ENCODE measurements at regions not wholly inside any gene's neighbourhood (a gene's known extent, or its start where the extent isn't known, plus 50 kb on each side); places are given as distances from the start of the nearest gene placed in this dataset.

GRCh38 chr21:27108228-27108627 lies 141.3 kb upstream of the ADAMTS5 start:
- H3K4me3 ChIP-seq = no peak overlapping the region
- DNase-seq (no peak), ATAC-seq (no peak)
- WGBS, 3 donors = 35 to 51% (median 45%) methylated on average over 1 of the region's 1 CpG
- no peaks in the 10 kb centered on the region for H3K9me3 ChIP-seq
- intact Hi-C loops (cut with DNase I) = no loop called here
- peaks cover 7% of the 10 kb centered on the region for H3K4me1 ChIP-seq
- H3K27me3 ChIP-seq (ENCODE audit: insufficient read depth in 3 of 3, low read length in 2 of 3) = no peaks in the 10 kb centered on the region
- H3K36me3 ChIP-seq (ENCODE audit: insufficient read depth in 1 of 2, low read depth in 1 of 2) = no peaks in the 10 kb centered on the region
- no peak for TF ChIP-seq CTCF (IDR thresholded peaks at IDR 0.05)
- H3K27ac ChIP-seq = no peak overlapping the region

GRCh38 chr21:27104846-27105431 lies 138.1 kb upstream of the ADAMTS5 start:
- peak in 1 of 4 donors; percentile 27 for ATAC-seq
- no peak for DNase-seq
- no peak for TF ChIP-seq CTCF (IDR thresholded peaks at IDR 0.05)
- H3K4me3 ChIP-seq = no peak overlapping the region
- no peak overlapping the region for H3K27ac ChIP-seq
- peaks cover 7% of the 10 kb centered on the region for H3K4me1 ChIP-seq
- 25 to 27% (median 26%) methylated on average over 5 of the region's 5 CpGs for WGBS, 3 donors
- H3K27me3 ChIP-seq (ENCODE audit: insufficient read depth in 3 of 3, low read length in 2 of 3) = no peaks in the 10 kb centered on the region
- no peaks in the 10 kb centered on the region for H3K9me3 ChIP-seq
- intact Hi-C loops (cut with DNase I) = no loop called here
- no peaks in the 10 kb centered on the region for H3K36me3 ChIP-seq (ENCODE audit: insufficient read depth in 1 of 2, low read depth in 1 of 2)

- ATAC-seq = no peak
- DNase-seq = no peak
- intact Hi-C loops (cut with DNase I) = no loop called here
Measured at GRCh38 chr21:27103768-27104167, 136.9 kb upstream of the ADAMTS5 start.

GRCh38 chr21:27101523-27101922 lies 134.6 kb upstream of the ADAMTS5 start:
- Histone ChIP-seq H3K4me3 (no peak overlapping the region), H3K9me3 (no peaks in the 10 kb centered on the region), H3K36me3 (ENCODE audit: insufficient read depth in 1 of 2, low read depth in 1 of 2) (no peaks in the 10 kb centered on the region), H3K27me3 (ENCODE audit: insufficient read depth in 3 of 3, low read length in 2 of 3) (no peaks in the 10 kb centered on the region), H3K4me1 (peaks cover 7% of the 10 kb centered on the region), H3K27ac (no peak overlapping the region)
- intact Hi-C loops (cut with DNase I) = no loop called here
- 65 to 78% (median 68%) methylated on average over 1 of the region's 1 CpG for WGBS, 3 donors
- DNase-seq (no peak), ATAC-seq (no peak)
- TF ChIP-seq CTCF (IDR thresholded peaks at IDR 0.05) = no peak

More at GRCh38 chr21:27103768-27104167, 136.9 kb upstream of the ADAMTS5 start:
- no peak for TF ChIP-seq CTCF (IDR thresholded peaks at IDR 0.05)
- Histone ChIP-seq H3K27ac (no peak overlapping the region), H3K4me3 (no peak overlapping the region), H3K4me1 (peaks cover 7% of the 10 kb centered on the region), H3K9me3 (no peaks in the 10 kb centered on the region), H3K27me3 (ENCODE audit: insufficient read depth in 3 of 3, low read length in 2 of 3) (no peaks in the 10 kb centered on the region), H3K36me3 (ENCODE audit: insufficient read depth in 1 of 2, low read depth in 1 of 2) (no peaks in the 10 kb centered on the region)

Measured in psoas muscle (tissue), 7 donors.